Inferior parietal cortex (tissue), 1 donor: ENCODE measurements at regions not wholly inside any gene's neighbourhood (a gene's known extent, or its start where the extent isn't known, plus 50 kb on each side); places are given as distances from the start of the nearest gene placed in this dataset.

ENCODE experiments used
- DNase-seq: peaks from one replicate; pipeline ENCODE4 v3.0.0-alpha.2; 2016; ENCODE audit errors: extremely low spot score

DNA sequence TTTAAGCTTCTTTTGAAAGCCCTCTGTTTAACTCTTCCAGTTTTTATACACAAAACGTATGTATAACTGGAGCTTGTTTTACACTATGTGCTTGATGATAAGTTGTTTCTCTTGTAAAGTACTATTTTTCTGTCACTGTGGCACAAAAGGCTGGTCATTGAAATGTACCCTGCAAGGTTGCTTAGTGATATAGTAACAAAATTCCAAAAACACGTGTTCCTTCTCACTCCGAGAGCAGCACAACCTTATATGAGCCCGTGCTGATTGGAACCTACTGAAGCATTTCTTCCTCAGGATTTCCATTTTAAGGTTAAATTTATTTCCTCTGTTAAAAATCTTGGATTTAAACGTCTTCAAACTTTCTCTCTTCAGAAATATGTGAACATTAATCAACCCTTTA is 772.9 kb upstream of the TENM3 start:
- no peak for DNase-seq

DNA sequence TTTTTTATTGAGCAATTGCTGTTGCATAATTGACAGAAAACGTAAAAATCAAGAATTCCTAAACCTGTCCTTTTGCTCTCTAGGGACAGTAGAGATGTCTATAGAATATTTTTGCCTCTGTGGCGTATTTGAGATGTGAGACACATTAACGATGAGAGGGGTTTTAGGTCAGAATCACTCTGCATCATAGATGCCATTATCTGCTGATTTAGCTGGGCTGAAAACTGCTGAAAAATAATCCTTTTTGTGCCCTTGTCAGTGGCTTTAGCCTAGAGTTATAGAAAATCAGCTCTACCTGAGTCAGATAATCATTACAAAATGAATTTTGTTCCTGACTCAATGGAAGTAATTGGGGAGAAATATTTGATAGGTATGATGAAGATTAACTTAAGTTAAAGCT is 767.8 kb upstream of the TENM3 start:
- no peak for DNase-seq

DNA sequence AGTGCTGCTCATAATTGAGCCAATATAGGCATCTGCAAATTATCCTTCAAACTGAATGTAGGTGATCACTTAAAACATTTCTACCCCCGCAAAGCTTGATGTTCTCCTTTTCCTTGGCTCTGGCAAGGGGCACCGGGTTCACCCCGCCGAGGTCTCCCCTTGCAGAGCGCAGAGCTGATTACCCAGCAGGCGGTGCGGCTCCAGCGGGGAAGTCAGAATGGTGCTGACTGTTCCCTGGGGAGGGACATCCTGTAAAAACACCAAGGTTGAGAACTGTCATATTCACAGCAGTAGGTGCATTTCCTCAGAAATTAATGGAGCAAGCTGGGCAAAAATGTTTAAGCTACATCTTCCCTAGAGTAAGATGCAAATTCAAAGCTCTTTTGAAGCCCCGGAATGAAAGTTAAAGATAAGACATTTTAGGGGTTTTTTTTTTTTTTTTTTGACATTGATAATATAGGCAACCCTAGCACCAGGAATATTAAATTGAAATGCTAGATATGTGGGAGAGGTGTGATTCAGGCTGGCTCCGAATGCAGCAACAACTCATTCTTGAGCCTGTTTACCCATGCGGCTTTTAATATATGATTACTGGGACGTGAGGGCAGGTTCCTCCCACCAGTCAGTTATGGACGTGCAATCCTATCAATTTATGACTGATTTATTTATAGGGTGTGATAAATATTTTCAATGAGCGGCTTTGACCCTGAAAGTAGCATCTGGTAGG is 767.3 kb upstream of the TENM3 start:
- DNase-seq: no peak

DNA sequence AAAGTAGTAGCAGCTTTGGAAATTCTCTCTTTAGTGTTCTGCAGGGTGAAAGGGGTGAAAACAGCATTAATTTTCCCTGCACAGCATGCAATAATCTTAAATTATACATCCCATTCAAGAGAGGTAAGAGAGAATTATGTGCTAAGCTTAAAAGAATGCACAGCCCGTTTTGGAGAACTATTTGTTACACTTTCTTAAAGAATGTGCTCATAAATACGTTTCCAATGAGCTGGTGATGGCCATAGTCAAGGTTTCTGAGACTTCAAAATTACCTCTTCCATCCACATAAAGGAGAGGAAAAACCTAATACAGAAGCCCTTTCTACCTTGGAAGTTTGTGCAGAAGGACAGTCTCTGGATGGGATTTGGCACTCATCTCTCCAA is 766.7 kb upstream of the TENM3 start:
- no peak for DNase-seq

DNA sequence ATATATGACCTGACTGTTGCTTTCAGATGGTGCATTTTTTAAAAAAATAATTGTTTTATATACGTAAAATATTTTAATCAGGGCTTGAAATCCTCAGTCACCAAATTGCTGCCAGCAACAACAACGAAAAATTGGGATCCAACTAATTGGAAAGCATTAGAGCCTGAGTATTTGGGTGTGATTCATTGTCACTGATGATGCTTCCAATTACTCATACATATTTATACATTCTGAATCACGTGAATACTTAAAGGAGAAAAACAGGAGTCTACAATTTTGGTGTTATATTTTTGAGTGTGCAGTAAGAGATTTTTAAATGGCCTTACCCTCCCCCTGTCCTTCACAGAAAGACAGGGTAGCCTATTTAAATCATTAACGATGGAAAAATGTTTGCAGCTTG is 765.6 kb upstream of the TENM3 start:
- DNase-seq: no peak

DNA sequence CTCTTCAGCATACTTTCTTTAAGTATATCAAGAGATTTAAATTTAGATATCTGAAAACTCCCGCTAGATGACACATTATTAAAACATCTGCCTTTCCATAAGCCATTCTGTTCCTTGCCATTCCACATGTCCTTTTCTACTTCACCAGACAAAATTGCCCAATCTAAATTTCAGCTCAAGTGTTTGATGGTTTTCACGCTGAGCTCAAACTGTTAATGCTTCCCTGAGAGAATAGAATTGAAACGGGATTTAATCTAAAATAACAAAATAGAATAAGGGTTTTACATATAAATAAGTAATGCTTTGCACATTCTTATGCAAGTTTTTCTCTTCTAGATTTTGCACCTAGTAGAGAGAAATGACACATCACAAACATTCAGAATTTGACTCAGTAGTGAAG is 764.5 kb upstream of the TENM3 start:
- DNase-seq: no peak

DNA sequence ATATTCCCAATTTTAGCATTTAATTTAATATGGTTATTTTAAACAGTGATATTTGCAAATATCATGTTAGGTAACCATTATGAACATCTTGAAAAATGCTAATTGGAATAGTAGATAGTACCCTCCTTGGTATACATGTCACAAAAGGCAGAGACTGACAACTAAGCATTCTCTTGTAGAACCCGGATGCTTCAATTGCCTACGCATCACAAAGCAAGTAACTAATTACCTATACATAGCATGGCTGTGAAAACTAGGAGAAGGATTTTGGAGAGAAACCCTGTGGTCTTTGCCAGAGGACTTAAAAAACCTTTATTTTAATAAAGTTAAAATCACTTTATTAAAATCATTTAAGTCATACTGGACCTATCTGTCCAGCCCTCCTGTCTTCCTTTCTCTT is 764.1 kb upstream of the TENM3 start:
- no peak for DNase-seq

GRCh38 chr4:181484396-181484795 is 758.8 kb upstream of the TENM3 start:
- no peak for DNase-seq

DNA sequence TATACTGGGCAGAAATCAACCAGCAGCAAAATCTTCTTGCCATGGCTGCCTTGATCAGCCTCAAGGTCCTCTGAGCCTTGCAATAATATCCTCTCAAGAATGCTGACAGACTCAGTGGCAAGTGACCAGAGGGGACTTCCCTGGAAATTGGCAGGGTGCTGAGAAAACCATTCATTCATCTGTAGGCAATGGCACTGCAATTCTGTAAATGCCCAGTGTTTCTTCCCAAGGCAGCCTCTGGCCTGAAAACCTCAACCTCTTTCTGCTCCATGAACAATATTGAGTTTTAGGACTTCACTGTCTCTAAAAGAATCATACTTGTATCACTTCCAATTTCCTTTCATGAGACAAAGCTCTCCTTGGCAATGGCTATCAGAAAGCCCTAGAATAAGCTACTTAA is 754.3 kb upstream of the TENM3 start:
- DNase-seq: no peak

DNA sequence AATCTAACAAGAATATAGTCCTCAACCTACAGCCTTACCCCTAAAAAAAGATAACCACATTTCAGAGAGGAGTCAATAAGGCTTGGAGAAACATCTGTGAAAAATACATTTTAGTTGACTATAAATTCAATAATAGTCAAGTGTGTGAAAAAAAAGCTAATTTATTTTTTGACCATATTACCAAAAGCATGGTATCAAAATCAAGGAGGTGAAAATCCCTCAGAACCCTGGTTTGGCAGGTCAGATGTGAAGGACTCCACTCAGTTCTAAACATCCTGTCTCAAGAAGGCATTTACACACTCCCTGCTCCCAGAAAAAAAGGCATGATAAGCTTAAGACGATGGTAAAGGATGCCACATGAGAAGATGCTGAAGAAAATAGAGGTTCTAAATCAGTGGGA is 745.1 kb upstream of the TENM3 start:
- DNase-seq: no peak

GRCh38 chr4:181502611-181503010 is 740.6 kb upstream of the TENM3 start:
- no peak for DNase-seq

DNA sequence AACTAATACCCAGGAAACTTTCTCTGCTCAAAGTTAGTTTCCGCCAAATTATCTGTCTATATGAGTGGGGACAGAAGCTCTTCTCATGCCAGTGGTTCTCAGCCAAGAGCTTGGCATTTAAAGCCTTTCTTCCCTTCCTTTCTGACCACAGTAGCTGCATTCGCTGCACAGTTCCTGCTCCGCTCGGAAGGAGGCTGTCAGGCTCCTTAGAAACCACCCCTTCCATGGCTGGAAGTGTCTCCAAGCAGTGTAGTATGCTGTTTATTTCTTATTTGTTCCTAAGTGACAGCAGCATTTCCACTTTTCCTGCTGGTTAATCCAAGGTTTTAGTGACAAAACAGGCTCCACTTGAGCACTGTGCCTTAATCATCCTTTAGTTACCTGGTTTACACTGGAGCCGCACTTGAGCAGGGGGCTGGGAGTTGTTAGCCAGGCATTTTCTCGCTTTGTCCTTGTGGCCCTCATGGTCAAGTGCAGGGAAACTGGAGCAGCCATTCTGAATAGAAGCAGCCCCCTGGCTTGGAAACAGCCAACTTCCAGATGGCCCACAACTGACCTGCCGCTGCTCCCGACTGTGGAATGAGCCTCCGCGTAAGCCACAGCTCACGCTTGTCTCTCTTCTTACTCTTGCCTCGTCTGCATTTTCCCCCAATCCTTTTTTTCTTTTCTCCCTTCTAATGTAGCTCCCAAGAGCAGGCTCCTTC is 739.4 kb upstream of the TENM3 start:
- DNase-seq: no peak

DNA sequence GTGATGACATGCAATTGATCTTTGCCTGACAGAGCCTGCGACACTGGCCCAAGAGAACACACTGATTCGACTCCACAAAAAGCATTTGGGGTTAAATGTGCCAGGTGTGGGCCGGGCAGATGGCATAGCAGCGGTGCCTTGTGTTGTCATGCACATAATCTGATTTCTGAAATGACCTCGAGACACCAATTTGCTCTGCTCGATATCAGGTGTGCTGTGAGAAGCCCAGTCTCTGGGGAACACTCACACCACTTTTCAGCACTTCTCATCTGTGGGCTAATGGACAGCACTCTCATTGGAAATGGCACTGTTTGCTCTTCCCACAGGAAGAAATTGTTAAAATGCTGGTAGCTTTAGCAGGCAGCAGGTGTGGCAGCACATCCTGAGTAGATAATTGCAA is 738.3 kb upstream of the TENM3 start:
- no peak for DNase-seq

- no peak for DNase-seq
These were observed 735.9 kb upstream of the TENM3 start for GRCh38 chr4:181507180-181507835.

- no peak for DNase-seq
These were observed 735.3 kb upstream of the TENM3 start for GRCh38 chr4:181507938-181508337.

GRCh38 chr4:181508601-181509000 is 734.6 kb upstream of the TENM3 start:
- no peak for DNase-seq

- DNase-seq: no peak
These were observed 734.1 kb upstream of the TENM3 start for GRCh38 chr4:181509073-181509472.

DNA sequence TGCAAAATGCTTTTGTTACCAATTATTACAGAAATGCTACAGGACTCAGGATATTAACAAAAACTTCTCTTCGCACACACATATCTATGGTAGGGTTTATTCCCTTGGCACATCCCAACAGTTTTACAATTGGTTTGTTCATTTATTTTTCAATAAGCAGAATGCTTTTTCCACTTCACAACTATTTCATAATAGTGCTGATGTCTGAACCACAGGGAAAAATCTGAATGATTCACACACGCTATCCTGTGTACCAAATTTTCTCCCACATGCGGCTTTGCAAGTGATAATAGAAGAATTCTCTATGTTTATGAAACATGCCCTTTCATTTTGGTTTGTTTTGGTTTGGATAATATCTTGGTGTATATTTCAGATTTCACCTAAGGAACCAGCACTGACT is 725.7 kb upstream of the TENM3 start:
- DNase-seq: no peak

- no peak for DNase-seq
These were observed 722.4 kb upstream of the TENM3 start for GRCh38 chr4:181520790-181521189.

GRCh38 chr4:181523973-181524372 is 719.2 kb upstream of the TENM3 start:
- DNase-seq: no peak

DNA sequence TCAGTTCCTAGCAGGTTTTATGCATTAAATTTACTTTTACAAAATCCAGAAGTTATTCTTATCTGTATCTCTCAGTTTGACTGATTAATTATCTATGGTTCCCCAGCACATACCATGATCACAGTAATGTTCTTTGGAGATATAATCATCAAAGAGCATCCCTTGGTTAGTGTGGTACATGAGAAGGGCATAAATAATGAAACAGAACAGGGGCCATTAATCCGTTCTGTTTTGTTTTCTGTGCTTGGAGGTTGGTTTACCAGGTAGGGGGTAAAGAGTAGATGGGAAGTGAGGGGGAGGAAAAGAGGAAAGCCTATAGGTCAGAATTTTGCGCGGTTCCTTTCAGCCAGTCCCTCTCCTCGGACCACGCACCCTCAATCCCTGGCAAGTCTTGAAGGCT is 718.7 kb upstream of the TENM3 start:
- no peak for DNase-seq

DNA sequence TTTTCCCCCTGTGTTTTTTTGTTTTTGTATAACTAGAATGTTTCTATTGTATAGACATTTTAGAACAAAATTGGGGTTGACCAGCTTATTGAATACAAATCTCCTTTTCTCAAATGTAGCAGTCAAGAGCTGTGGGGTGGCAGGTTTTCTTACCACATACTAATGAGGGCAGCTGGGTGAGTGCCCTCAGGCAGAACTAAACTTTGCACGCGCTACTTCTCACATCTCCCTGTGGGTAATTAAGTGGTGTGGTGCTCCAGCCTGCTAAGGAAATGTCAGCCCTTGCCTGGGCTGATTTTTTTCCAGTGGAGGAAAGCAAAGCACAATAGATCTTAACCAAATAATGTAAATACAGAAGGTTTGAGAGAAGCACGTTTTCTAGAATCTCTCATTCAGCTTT is 717.6 kb upstream of the TENM3 start:
- DNase-seq: no peak

- DNase-seq: peak; percentile 81
These were observed 714.5 kb upstream of the TENM3 start for GRCh38 chr4:181528570-181529184.
